Skeletal muscle tissue (tissue), 3 donors: ENCODE measurements at regions not wholly inside any gene's neighbourhood (a gene's known extent, or its start where the extent isn't known, plus 50 kb on each side); places are given as distances from the start of the nearest gene placed in this dataset.
"Not testable (repeated sequence)": the region's sequence is repeated elsewhere in the genome, so short reads cannot be mapped to it uniquely, and the experiment has no call there.

Experiments used
- H3K27ac ChIP-seq: one replicate; pipeline ENCODE4 v1.7.0; 2013; ENCODE audit warnings: mild to moderate bottlenecking, low read depth, low read length, inconsistent platforms
- H3K27me3 ChIP-seq, 3 donors: one replicate each; pipeline ENCODE4 v1.7.0; 2013; ENCODE audit warnings: low read length in 3 of 3; ENCODE audit not compliant: control insufficient read depth in 3 of 3, insufficient read depth in 3 of 3
- H3K36me3 ChIP-seq, 3 donors: one replicate each; pipeline ENCODE4 v1.7.0; 2013; ENCODE audit warnings: low read length in 3 of 3; ENCODE audit not compliant: control insufficient read depth in 3 of 3, insufficient read depth in 3 of 3
- H3K4me1 ChIP-seq, 3 donors: one replicate each; pipeline ENCODE4 v1.7.0; 2013; ENCODE audit warnings: low read length in 3 of 3, mild to moderate bottlenecking in 3 of 3; ENCODE audit not compliant: control insufficient read depth in 3 of 3, insufficient read depth in 3 of 3
- H3K4me3 ChIP-seq, 3 donors: one replicate each; pipeline ENCODE4 v1.7.0; 2013; ENCODE audit warnings: low read length in 3 of 3
- H3K9ac ChIP-seq, 3 donors: one replicate each; pipeline ENCODE4 v1.7.0; 2013; ENCODE audit warnings: low read length in 3 of 3, mild to moderate bottlenecking in 3 of 3, moderate library complexity in 2 of 3, low read depth in 1 of 3
- H3K9me3 ChIP-seq, 3 donors: one replicate each; pipeline ENCODE4 v1.7.0; 2013; ENCODE audit warnings: low read length in 3 of 3; ENCODE audit not compliant: control insufficient read depth in 3 of 3
- donor health status: Osteomylitis.

- not testable (repeated sequence) for H3K9me3 ChIP-seq, H3K9ac ChIP-seq, H3K27me3 ChIP-seq, H3K4me1 ChIP-seq, H3K27ac ChIP-seq, H3K36me3 ChIP-seq, H3K4me3 ChIP-seq
Observed at GRCh38 chr2:45096038-45096437, 86.8 kb upstream of the SIX2 start.

- no peaks in the 10 kb centered on the region for H3K36me3 ChIP-seq
- H3K9me3 ChIP-seq = no peaks in the 10 kb centered on the region
- no peaks in the 10 kb centered on the region for H3K4me1 ChIP-seq
- H3K9ac ChIP-seq = no peak overlapping the region
- no peak overlapping the region for H3K4me3 ChIP-seq
- H3K27me3 ChIP-seq = no peaks in the 10 kb centered on the region
- no peak overlapping the region for H3K27ac ChIP-seq
Observed at GRCh38 chr2:45093663-45094062, 84.4 kb upstream of the SIX2 start.

- Histone ChIP-seq H3K4me3 (no peak overlapping the region), H3K36me3 (no peaks in the 10 kb centered on the region), H3K4me1 (no peaks in the 10 kb centered on the region), H3K9ac (no peak overlapping the region), H3K9me3 (no peaks in the 10 kb centered on the region), H3K27me3 (no peaks in the 10 kb centered on the region), H3K27ac (no peak overlapping the region)
Observed at GRCh38 chr2:45093181-45093580, 83.9 kb upstream of the SIX2 start.

GRCh38 chr2:45089554-45090261 lies 80.5 kb upstream of the SIX2 start:
- no peak overlapping the region for H3K27ac ChIP-seq
- H3K9ac ChIP-seq = no peak overlapping the region
- H3K4me3 ChIP-seq = no peak overlapping the region
- H3K4me1 ChIP-seq = no peaks in the 10 kb centered on the region
- no peaks in the 10 kb centered on the region for H3K36me3 ChIP-seq
- no peaks in the 10 kb centered on the region for H3K9me3 ChIP-seq
- H3K27me3 ChIP-seq = no peaks in the 10 kb centered on the region

GRCh38 chr2:45085487-45085886 lies 76.2 kb upstream of the SIX2 start:
- H3K9me3 ChIP-seq = no peaks in the 10 kb centered on the region
- H3K27me3 ChIP-seq = no peaks in the 10 kb centered on the region
- H3K4me3 ChIP-seq = no peak overlapping the region
- H3K9ac ChIP-seq = no peak overlapping the region
- no peaks in the 10 kb centered on the region for H3K4me1 ChIP-seq
- no peak overlapping the region for H3K27ac ChIP-seq
- no peaks in the 10 kb centered on the region for H3K36me3 ChIP-seq

- H3K36me3 ChIP-seq = no peaks in the 10 kb centered on the region
- H3K4me1 ChIP-seq = no peaks in the 10 kb centered on the region
Observed at GRCh38 chr2:45084361-45085020, 75.2 kb upstream of the SIX2 start.

GRCh38 chr2:45083175-45083574 lies 73.9 kb upstream of the SIX2 start:
- H3K4me3 ChIP-seq = no peak overlapping the region
- H3K27me3 ChIP-seq = no peaks in the 10 kb centered on the region
- H3K27ac ChIP-seq = no peak overlapping the region
- no peaks in the 10 kb centered on the region for H3K36me3 ChIP-seq
- no peaks in the 10 kb centered on the region for H3K9me3 ChIP-seq
- no peak overlapping the region for H3K9ac ChIP-seq
- no peaks in the 10 kb centered on the region for H3K4me1 ChIP-seq

More at GRCh38 chr2:45084361-45085020, 75.2 kb upstream of the SIX2 start:
- Histone ChIP-seq H3K4me3 (no peak overlapping the region), H3K9ac (no peak overlapping the region), H3K27ac (no peak overlapping the region), H3K27me3 (no peaks in the 10 kb centered on the region), H3K9me3 (no peaks in the 10 kb centered on the region)

- H3K9ac ChIP-seq = no peak overlapping the region
- no peaks in the 10 kb centered on the region for H3K36me3 ChIP-seq
- H3K9me3 ChIP-seq = no peaks in the 10 kb centered on the region
- H3K4me1 ChIP-seq = no peaks in the 10 kb centered on the region
- H3K27me3 ChIP-seq = peaks cover 3 to 12% (median 10%) of the 10 kb centered on the region in 3 donors
- H3K4me3 ChIP-seq = no peak overlapping the region
- H3K27ac ChIP-seq = no peak overlapping the region
Observed at GRCh38 chr2:45074713-45075112, 65.5 kb upstream of the SIX2 start.

GRCh38 chr2:45072862-45073237 lies 63.6 kb upstream of the SIX2 start:
- Histone ChIP-seq H3K9me3 (no peaks in the 10 kb centered on the region), H3K4me1 (peaks cover 5 to 6% (median 5%) of the 10 kb centered on the region in 3 donors), H3K36me3 (no peaks in the 10 kb centered on the region), H3K27ac (no peak overlapping the region), H3K27me3 (peaks cover 3 to 12% (median 10%) of the 10 kb centered on the region in 3 donors), H3K4me3 (no peak overlapping the region), H3K9ac (no peak overlapping the region)

- Histone ChIP-seq H3K27ac (no peak overlapping the region), H3K9me3 (no peaks in the 10 kb centered on the region), H3K27me3 (peaks cover 3 to 12% (median 10%) of the 10 kb centered on the region in 3 donors), H3K4me1 (peaks cover 5 to 6% (median 5%) of the 10 kb centered on the region in 3 donors), H3K9ac (no peak overlapping the region), H3K4me3 (no peak overlapping the region), H3K36me3 (no peaks in the 10 kb centered on the region)
Observed at GRCh38 chr2:45072064-45072861, 63.0 kb upstream of the SIX2 start.
